Activated CD8-positive, alpha-beta T cell treated with anti-CD3 and anti-CD28 coated beads for 36 hours (primary cell): ENCODE measurements at regions not wholly inside any gene's neighbourhood (a gene's known extent, or its start where the extent isn't known, plus 50 kb on each side); places are given as distances from the start of the nearest gene placed in this dataset.

ENCODE experiments used
- ATAC-seq: fragments of 200-7000 bp; cut with Tn5 transposase; one replicate; pipeline ENCODE4 v1.10.0; 2021; ENCODE audit warnings: mild to moderate bottlenecking, moderate library complexity
- CTCF ChIA-PET: fragments of 350-600 bp; sonication (Branson Sonifier 250); formaldehyde crosslinking; loops from one replicate; lab custom pipeline; 2021; ENCODE audit warnings: antibody characterized with exemption; lab: Charles Lee
- POLR2A ChIA-PET: fragments of 350-600 bp; sonication (Branson Sonifier 250); formaldehyde crosslinking; loops from one replicate; lab custom pipeline; 2021; ENCODE audit warnings: antibody characterized with exemption; lab: Charles Lee
- DNase-seq: peaks from one replicate; pipeline ENCODE4 v3.0.0-alpha.2; 2020
- H3K27ac Mint-ChIP-seq: one replicate; pipeline ENCODE4 v1.8.0; 2021; ENCODE audit warnings: mild to moderate bottlenecking, mixed read lengths
- H3K27me3 Mint-ChIP-seq: one replicate; pipeline ENCODE4 v1.8.0; 2021; ENCODE audit warnings: mixed read lengths
- H3K36me3 Mint-ChIP-seq: one replicate; pipeline ENCODE4 v1.8.0; 2021; ENCODE audit warnings: low read depth, mixed read lengths
- H3K4me1 Mint-ChIP-seq: one replicate; pipeline ENCODE4 v1.8.0; 2021; ENCODE audit warnings: low read depth, mixed read lengths
- H3K4me3 Mint-ChIP-seq: one replicate; pipeline ENCODE4 v1.8.0; 2021; ENCODE audit warnings: mild to moderate bottlenecking, moderate library complexity, mixed read lengths
- H3K9me3 Mint-ChIP-seq: one replicate; pipeline ENCODE4 v1.8.0; 2021; ENCODE audit warnings: mixed read lengths
- CTCF ChIP-seq: fragments of 200-600 bp; IDR thresholded peaks from one replicate; pipeline ENCODE4 v1.8.0; 2022; ENCODE audit warnings: antibody characterized with exemption, mild to moderate bottlenecking
- intact Hi-C: fragments of 100-400 bp; cut with micrococcal nuclease; formaldehyde crosslinking; loops from one replicate; pipeline ENCODE4 v1.10.0; 2022

- H3K36me3 Mint-ChIP-seq = no peaks in the 10 kb centered on the region
- H3K27me3 Mint-ChIP-seq = peaks cover 14% of the 10 kb centered on the region
- DNase-seq (no peak), ATAC-seq (no peak)
- no peak overlapping the region for H3K27ac Mint-ChIP-seq
- CTCF ChIA-PET = interaction anchor here (0.7 kb wide), 1 partner anchor 315 kb away, joined by 3 read pairs; no protein-coding TSS in a partner anchor
- TF ChIP-seq CTCF = no peak
- no peaks in the 10 kb centered on the region for H3K9me3 Mint-ChIP-seq
- POLR2A ChIA-PET = no interaction called here
- H3K4me3 Mint-ChIP-seq = no peak overlapping the region
- intact Hi-C loops = no loop called here
- no peaks in the 10 kb centered on the region for H3K4me1 Mint-ChIP-seq
These were observed 78.7 kb downstream of the NKX2-1 start for GRCh38 chr14:36441283-36441682.

- Mint-ChIP-seq H3K27ac (no peak overlapping the region), H3K36me3 (no peaks in the 10 kb centered on the region), H3K27me3 (peaks cover 12% of the 10 kb centered on the region), H3K4me3 (no peak overlapping the region), H3K9me3 (no peaks in the 10 kb centered on the region), H3K4me1 (no peaks in the 10 kb centered on the region)
- intact Hi-C loops = no loop called here
- ATAC-seq = no peak
- ChIA-PET POLR2A (no interaction called here), CTCF (no interaction called here)
- TF ChIP-seq CTCF = no peak
- DNase-seq = no peak
These were observed 80.3 kb downstream of the NKX2-1 start for GRCh38 chr14:36439766-36440165.

- DNase-seq = no peak
- POLR2A ChIA-PET = no interaction called here
- no peak overlapping the region for H3K27ac Mint-ChIP-seq
- intact Hi-C loops = no loop called here
- no peaks in the 10 kb centered on the region for H3K9me3 Mint-ChIP-seq
- ATAC-seq = no peak
- TF ChIP-seq CTCF = no peak
- H3K4me3 Mint-ChIP-seq = no peak overlapping the region
- H3K4me1 Mint-ChIP-seq = no peaks in the 10 kb centered on the region
- no peaks in the 10 kb centered on the region for H3K36me3 Mint-ChIP-seq
- CTCF ChIA-PET = no interaction called here
- peaks cover 12% of the 10 kb centered on the region for H3K27me3 Mint-ChIP-seq
These were observed 81.1 kb downstream of the NKX2-1 start for GRCh38 chr14:36438883-36439282.

- Mint-ChIP-seq H3K36me3 (no peaks in the 10 kb centered on the region), H3K4me3 (no peak overlapping the region), H3K9me3 (no peaks in the 10 kb centered on the region), H3K27ac (no peak overlapping the region), H3K27me3 (peaks cover 3% of the 10 kb centered on the region), H3K4me1 (no peaks in the 10 kb centered on the region)
- no peak for TF ChIP-seq CTCF
- intact Hi-C loops = no loop called here
- CTCF ChIA-PET = no interaction called here
- no peak for ATAC-seq
- POLR2A ChIA-PET = no interaction called here
- DNase-seq = no peak
These were observed 89.4 kb downstream of the NKX2-1 start for GRCh38 chr14:36430662-36431084.

- H3K27me3 Mint-ChIP-seq = peaks cover 3% of the 10 kb centered on the region
- no peaks in the 10 kb centered on the region for H3K4me1 Mint-ChIP-seq
- H3K36me3 Mint-ChIP-seq = no peaks in the 10 kb centered on the region
- ATAC-seq = no peak
- H3K27ac Mint-ChIP-seq = no peak overlapping the region
- TF ChIP-seq CTCF = no peak
- ChIA-PET POLR2A (no interaction called here), CTCF (no interaction called here)
- H3K4me3 Mint-ChIP-seq = no peak overlapping the region
- no peak for DNase-seq
- H3K9me3 Mint-ChIP-seq = no peaks in the 10 kb centered on the region
- intact Hi-C loops = no loop called here
These were observed 89.9 kb downstream of the NKX2-1 start for GRCh38 chr14:36430169-36430568.
